ENCODE measurements at regions not wholly inside any gene's neighbourhood (a gene's known extent, or its start where the extent isn't known, plus 50 kb on each side); places are given as distances from the start of the nearest gene placed in this dataset.
A peak's percentile ranks its signal among the peaks of the same experiment; 100 is the strongest.

- CTCF ChIA-PET (ENCODE audit: low intra/inter-chr PET ratio), result no interaction called here
- Histone ChIP-seq H3K4me3 (no peak overlapping the region), H3K4me1 (replicated peaks in 1 of 2; ENCODE audit: control insufficient read depth in 2 of 2, insufficient read depth in 2 of 2, low read length in 2 of 2) (no peaks in the 10 kb centered on the region), H2AFZ (ENCODE audit: low read depth, low read length) (no peak overlapping the region), H3K27ac (ENCODE audit: extremely low read depth, low read depth, low read length) (no peak overlapping the region), H3K9me1 (ENCODE audit: control insufficient read depth, insufficient read depth, low read length) (no peaks in the 10 kb centered on the region), H3K36me3 (ENCODE audit: control insufficient read depth, insufficient read depth, low read length) (no peaks in the 10 kb centered on the region), H3K4me2 (ENCODE audit: insufficient read depth, low read length) (no peak overlapping the region), H3K27me3 (ENCODE audit: control insufficient read depth in 2 of 2, insufficient read depth in 2 of 2, low read length in 2 of 2) (no peaks in the 10 kb centered on the region), H4K20me1 (replicated peaks; ENCODE audit: control insufficient read depth, insufficient read depth, low read length) (no peaks in the 10 kb centered on the region), H3K9ac (ENCODE audit: insufficient read depth in 1 of 2, low read depth in 2 of 2, low read length in 2 of 2) (no peak overlapping the region), H3K9me3 (replicated peaks; ENCODE audit: control insufficient read depth, insufficient read depth, low read depth, low read length) (no peaks in the 10 kb centered on the region), H3K79me2 (ENCODE audit: control insufficient read depth, insufficient read depth, low read length) (no peaks in the 10 kb centered on the region)
- POLR2A ChIA-PET, result no interaction called here
- TF ChIP-seq MXD1 (CRISPR knock-in tag; IDR thresholded peaks at IDR 0.05; ENCODE audit: borderline replicate concordance, poor library complexity, severe bottlenecking) (no peak), MAFF (IDR thresholded peaks at IDR 0.05; ENCODE audit: low read length) (peak; percentile 8; the same call in 1 of the 2 replicates)
- ATAC-seq (no peak), FAIRE-seq (no peak), DNase-seq (ENCODE audit: extremely low read depth in 1 of 4, low spot score in 3 of 4) (no peak)
- in situ Hi-C loops (cut with MboI) (no loop called here), intact Hi-C loops (cut with micrococcal nuclease) (no loop called here)
- no TSS peak for BruUV-seq (replicated peaks)
- 0% methylated on average over 2 of the region's 2 CpGs for WGBS (ENCODE audit: insufficient coverage, low coverage, missing lambda C conversion rate)
Observed at GRCh38 chr14:26199096-26199495, 398.7 kb downstream of the NOVA1 start.

- Histone ChIP-seq H3K9ac (ENCODE audit: insufficient read depth in 1 of 2, low read depth in 2 of 2, low read length in 2 of 2) (no peak overlapping the region), H3K27me3 (ENCODE audit: control insufficient read depth in 2 of 2, insufficient read depth in 2 of 2, low read length in 2 of 2) (no peaks in the 10 kb centered on the region), H3K9me1 (ENCODE audit: control insufficient read depth, insufficient read depth, low read length) (no peaks in the 10 kb centered on the region), H3K27ac (ENCODE audit: extremely low read depth, low read depth, low read length) (no peak overlapping the region), H3K4me3 (no peak overlapping the region), H3K79me2 (ENCODE audit: control insufficient read depth, insufficient read depth, low read length) (no peaks in the 10 kb centered on the region), H2AFZ (ENCODE audit: low read depth, low read length) (no peak overlapping the region), H3K36me3 (ENCODE audit: control insufficient read depth, insufficient read depth, low read length) (no peaks in the 10 kb centered on the region), H4K20me1 (replicated peaks; ENCODE audit: control insufficient read depth, insufficient read depth, low read length) (no peaks in the 10 kb centered on the region), H3K4me1 (replicated peaks in 1 of 2; ENCODE audit: control insufficient read depth in 2 of 2, insufficient read depth in 2 of 2, low read length in 2 of 2) (no peaks in the 10 kb centered on the region), H3K9me3 (replicated peaks; ENCODE audit: control insufficient read depth, insufficient read depth, low read depth, low read length) (no peaks in the 10 kb centered on the region), H3K4me2 (ENCODE audit: insufficient read depth, low read length) (no peak overlapping the region)
- intact Hi-C loops (cut with micrococcal nuclease), result no loop called here
- BruUV-seq (replicated peaks), result no TSS peak
- FAIRE-seq (no peak), ATAC-seq (no peak), DNase-seq (ENCODE audit: extremely low read depth in 1 of 4, low spot score in 3 of 4) (no peak)
- ChIA-PET CTCF (ENCODE audit: low intra/inter-chr PET ratio) (no interaction called here), POLR2A (no interaction called here)
- no peak for TF ChIP-seq RB1 (IDR thresholded peaks at IDR 0.05; ENCODE audit: low read depth)
- TF ChIP-seq PHF21A (IDR thresholded peaks at IDR 0.05; ENCODE audit: borderline replicate concordance, low read depth), result no peak
- TF ChIP-seq MED1 (CRISPR knock-in tag; IDR thresholded peaks at IDR 0.05; ENCODE audit: borderline replicate concordance), result no peak
- no peak for TF ChIP-seq TSHZ1 (CRISPR knock-in tag; IDR thresholded peaks at IDR 0.05)
- TF ChIP-seq ZNF134 (CRISPR knock-in tag; conservative IDR thresholded peaks at IDR 0.05), result no peak
- TF ChIP-seq SNRNP70 (optimal IDR thresholded peaks at IDR 0.05; ENCODE audit: low read depth, low read length), result no peak
- no peak for TF ChIP-seq FOXJ3 (CRISPR knock-in tag; IDR thresholded peaks at IDR 0.05)
- no peak for TF ChIP-seq OTX1 (CRISPR knock-in tag; IDR thresholded peaks at IDR 0.05)
- no peak for TF ChIP-seq MLX (CRISPR knock-in tag; conservative IDR thresholded peaks at IDR 0.05)
- no peak for TF ChIP-seq BCOR (IDR thresholded peaks at IDR 0.05)
- TF ChIP-seq ZNF583 (CRISPR knock-in tag; IDR thresholded peaks at IDR 0.05), result no peak
- TF ChIP-seq ERF (CRISPR knock-in tag; IDR thresholded peaks at IDR 0.05), result no peak
- no peak for TF ChIP-seq SMARCE1 (IDR thresholded peaks at IDR 0.05)
- WGBS (ENCODE audit: insufficient coverage, low coverage, missing lambda C conversion rate), result 0% methylated on average over 1 of the region's 1 CpG
- in situ Hi-C loops (cut with MboI), result no loop called here
Observed at GRCh38 chr14:26194816-26195215, 403.0 kb downstream of the NOVA1 start.

Measured in K562 (cell line).